ENCODE measurements at regions not wholly inside any gene's neighbourhood (a gene's known extent, or its start where the extent isn't known, plus 50 kb on each side); places are given as distances from the start of the nearest gene placed in this dataset.

- TF ChIP-seq ZNF574 (CRISPR knock-in tag; IDR thresholded peaks at IDR 0.05) = peak; percentile 84
- no peak for TF ChIP-seq CBX2 (IDR thresholded peaks at IDR 0.05; ENCODE audit: low read depth, low read length)
- no peak for TF ChIP-seq CBX2 (CRISPR knock-in tag; IDR thresholded peaks at IDR 0.05; ENCODE audit: low read depth)
- no peak for TF ChIP-seq ZFP90 (CRISPR knock-in tag; IDR thresholded peaks at IDR 0.05; ENCODE audit: borderline replicate concordance)
- peak; percentile 59; the same call in 1 of the 2 replicates for TF ChIP-seq RCOR2 (CRISPR knock-in tag; IDR thresholded peaks at IDR 0.05)
- no peak for TF ChIP-seq POGK (CRISPR knock-in tag; conservative IDR thresholded peaks at IDR 0.05)
- TF ChIP-seq KAT8 (CRISPR knock-in tag; IDR thresholded peaks at IDR 0.05) = peak; percentile 84
- TF ChIP-seq NFKB2 (CRISPR knock-in tag; IDR thresholded peaks at IDR 0.05; ENCODE audit: borderline replicate concordance) = no peak
- peak; percentile 45; the same call in 1 of the 2 replicates for TF ChIP-seq ZGPAT (CRISPR knock-in tag; IDR thresholded peaks at IDR 0.05)
- no peak for TF ChIP-seq ATF7 (IDR thresholded peaks at IDR 0.05)
- TF ChIP-seq ATF7 (CRISPR knock-in tag; IDR thresholded peaks at IDR 0.05) = no peak
- TF ChIP-seq JUND (CRISPR knock-in tag; IDR thresholded peaks at IDR 0.05) = no peak
- no peak for TF ChIP-seq ZNF20 (CRISPR knock-in tag; IDR thresholded peaks at IDR 0.05)
- TF ChIP-seq AGO1 (IDR thresholded peaks at IDR 0.05; ENCODE audit: low read depth, low read length, poor library complexity, severe bottlenecking) = no peak
- no peak for TF ChIP-seq SOX6 (IDR thresholded peaks at IDR 0.05)
- TF ChIP-seq SOX6 (CRISPR knock-in tag; IDR thresholded peaks at IDR 0.05) = 0 out of 2 replicates have a peak, but pooled peaks have one; percentile 38
- no peak for TF ChIP-seq ZNF777 (CRISPR knock-in tag; IDR thresholded peaks at IDR 0.05)
- TF ChIP-seq PBX2 (CRISPR knock-in tag; IDR thresholded peaks at IDR 0.05) = no peak
- TF ChIP-seq DBP (CRISPR knock-in tag; IDR thresholded peaks at IDR 0.05; ENCODE audit: not compliant biosample characterization) = no peak
- no peak for TF ChIP-seq ZNF180 (CRISPR knock-in tag; IDR thresholded peaks at IDR 0.05; ENCODE audit: borderline replicate concordance, low read depth)
- TF ChIP-seq TERF1 (CRISPR knock-in tag; IDR thresholded peaks at IDR 0.05) = no peak
- no peak for TF ChIP-seq ZNF24 (IDR thresholded peaks at IDR 0.05)
Measured at GRCh38 chr6:129774697-129775447, 64.9 kb upstream of the ARHGAP18 start (continued).

Data from HepG2 (cell line).